ENCODE measurements at regions not wholly inside any gene's neighbourhood (a gene's known extent, or its start where the extent isn't known, plus 50 kb on each side); places are given as distances from the start of the nearest gene placed in this dataset.
"Not testable (repeated sequence)": the region's sequence is repeated elsewhere in the genome, so short reads cannot be mapped to it uniquely, and the experiment has no call there.

DNA sequence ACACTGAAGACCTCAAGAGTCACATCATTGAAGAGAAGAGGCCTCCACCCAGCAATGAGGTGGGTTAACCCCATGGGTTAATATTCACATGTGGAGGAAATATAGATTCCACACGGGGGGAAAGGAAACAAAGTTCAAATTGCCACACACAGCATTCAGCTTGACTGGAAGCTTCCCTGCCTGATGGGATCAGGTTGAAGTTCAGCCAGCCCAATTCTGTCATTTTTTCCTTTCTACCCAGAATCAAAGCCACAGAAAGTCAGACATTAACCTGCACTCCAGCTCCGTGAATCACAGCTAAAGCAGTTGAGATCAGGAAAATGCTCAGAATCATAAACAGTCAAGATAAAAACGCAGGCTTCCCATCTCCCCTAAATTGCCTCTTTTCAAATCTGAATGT, 208.7 kb upstream of the OBI1 start:
- DNase-seq (ENCODE audit: low read depth) = no peak

GRCh38 chr13:78866076-78866475, 207.1 kb upstream of the OBI1 start:
- not testable (repeated sequence) for DNase-seq (ENCODE audit: low read depth)

GRCh38 chr13:78862446-78862845, 203.5 kb upstream of the OBI1 start:
- DNase-seq (ENCODE audit: low read depth) = no peak

DNA sequence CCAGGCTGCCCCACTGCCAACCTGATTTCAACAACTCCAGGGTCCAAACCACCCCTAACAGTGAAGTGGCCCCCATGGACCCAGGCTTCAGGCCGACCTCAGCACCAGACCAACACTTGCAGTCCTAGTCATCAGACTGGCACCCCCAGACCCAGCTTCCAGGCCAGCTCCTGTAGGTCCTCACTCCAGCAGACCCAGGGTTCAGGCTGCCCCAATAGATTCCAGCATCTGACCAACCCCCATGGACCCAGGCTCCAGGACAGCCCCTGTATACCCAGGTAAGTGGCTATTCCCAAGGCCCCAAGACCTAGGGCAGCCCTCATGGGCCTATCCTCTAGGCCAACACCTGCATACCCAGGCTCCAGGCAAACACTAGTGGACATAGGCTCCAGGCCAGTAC, 193.8 kb upstream of the OBI1 start:
- no peak for DNase-seq (ENCODE audit: low read depth)

DNA sequence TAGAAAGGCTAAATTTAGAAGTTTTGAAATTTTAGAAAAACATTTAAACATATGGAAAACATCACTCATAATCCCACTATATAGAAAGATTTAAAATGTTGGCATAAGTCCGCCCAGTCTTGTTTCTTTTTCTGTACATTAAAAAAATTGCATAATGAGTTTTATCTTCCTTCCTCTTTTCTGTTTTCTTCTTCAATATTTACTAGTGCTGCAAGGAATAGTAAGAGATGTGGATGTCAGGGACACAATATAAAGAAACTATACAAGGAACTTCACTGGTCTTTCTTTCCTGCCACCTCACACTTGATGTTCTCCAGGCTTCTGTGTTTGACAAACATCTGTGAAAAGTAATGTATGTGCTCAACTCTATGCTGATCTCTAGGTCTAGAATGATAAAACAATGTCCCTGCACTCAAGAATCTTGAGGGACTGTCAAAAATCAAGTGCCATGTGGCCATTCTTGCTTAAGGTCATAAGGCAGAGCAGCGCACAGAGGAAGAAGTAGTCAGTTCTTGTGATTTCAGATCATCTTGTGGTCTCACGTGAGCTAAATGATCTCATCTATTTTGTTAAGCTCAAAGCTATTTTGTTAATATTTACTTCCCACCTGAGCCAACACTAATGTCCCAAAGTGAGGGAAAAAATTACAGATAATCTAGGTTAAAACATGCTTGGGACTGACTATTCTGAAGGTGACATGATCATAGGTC, 186.9 kb upstream of the OBI1 start:
- DNase-seq (ENCODE audit: low read depth) = no peak

- DNase-seq (ENCODE audit: low read depth) = no peak
Measured at GRCh38 chr13:78844106-78844505, 185.2 kb upstream of the OBI1 start.

GRCh38 chr13:78841358-78841963, 182.5 kb upstream of the OBI1 start:
- no peak for DNase-seq (ENCODE audit: low read depth)

DNA sequence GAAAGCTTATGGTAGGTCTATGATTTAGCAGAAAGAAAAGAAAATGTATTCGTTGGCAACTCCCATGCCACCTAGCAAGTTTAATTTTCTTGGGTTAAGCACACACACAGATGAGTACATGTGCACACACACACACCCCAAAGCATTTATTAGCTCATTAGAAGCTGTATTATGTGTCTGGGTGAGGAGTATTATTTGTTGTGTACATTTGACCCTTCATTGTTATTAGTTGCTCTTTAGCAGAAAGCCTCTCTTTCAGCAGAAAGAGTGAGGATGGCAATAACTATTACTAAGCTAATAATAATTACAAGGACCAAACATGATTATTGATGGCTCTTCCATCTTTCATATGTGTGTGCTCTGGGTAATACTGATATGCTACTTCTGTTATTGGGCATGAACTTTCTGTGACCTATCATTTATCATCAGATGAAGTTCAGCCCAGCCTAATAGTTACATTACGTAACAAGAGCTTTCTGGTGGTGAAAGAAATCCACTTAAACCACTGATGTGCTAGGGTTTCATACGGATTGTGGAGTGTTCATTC, 177.4 kb upstream of the OBI1 start:
- DNase-seq (ENCODE audit: low read depth) = no peak

- DNase-seq (ENCODE audit: low read depth) = no peak
Measured at GRCh38 chr13:78832461-78832860, 173.5 kb upstream of the OBI1 start.

GRCh38 chr13:78830508-78830907, 171.6 kb upstream of the OBI1 start:
- no peak for DNase-seq (ENCODE audit: low read depth)

DNA sequence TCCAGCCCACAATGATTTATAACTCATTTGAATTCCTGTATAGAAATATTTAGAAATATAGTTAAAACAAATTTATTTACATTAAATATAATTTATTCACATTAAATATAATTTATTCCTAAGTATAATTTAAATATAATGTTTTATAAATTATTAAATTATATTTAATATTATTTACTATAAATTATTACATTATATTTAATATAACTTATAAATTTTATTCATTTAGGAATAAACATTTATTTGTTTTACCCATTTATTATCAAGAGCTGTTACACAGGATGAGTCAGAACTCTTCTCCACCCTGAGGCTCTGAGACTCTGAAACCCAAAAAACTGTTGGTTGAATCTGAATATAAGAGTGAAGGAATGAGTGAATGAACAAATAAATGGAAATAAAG, 170.9 kb upstream of the OBI1 start:
- DNase-seq (ENCODE audit: low read depth) = no peak

GRCh38 chr13:78827471-78827870, 168.5 kb upstream of the OBI1 start:
- DNase-seq (ENCODE audit: low read depth) = no peak

GRCh38 chr13:78826936-78827335, 168.0 kb upstream of the OBI1 start:
- DNase-seq (ENCODE audit: low read depth) = no peak

- no peak for DNase-seq (ENCODE audit: low read depth)
Measured at GRCh38 chr13:78826312-78826711, 167.4 kb upstream of the OBI1 start.

DNA sequence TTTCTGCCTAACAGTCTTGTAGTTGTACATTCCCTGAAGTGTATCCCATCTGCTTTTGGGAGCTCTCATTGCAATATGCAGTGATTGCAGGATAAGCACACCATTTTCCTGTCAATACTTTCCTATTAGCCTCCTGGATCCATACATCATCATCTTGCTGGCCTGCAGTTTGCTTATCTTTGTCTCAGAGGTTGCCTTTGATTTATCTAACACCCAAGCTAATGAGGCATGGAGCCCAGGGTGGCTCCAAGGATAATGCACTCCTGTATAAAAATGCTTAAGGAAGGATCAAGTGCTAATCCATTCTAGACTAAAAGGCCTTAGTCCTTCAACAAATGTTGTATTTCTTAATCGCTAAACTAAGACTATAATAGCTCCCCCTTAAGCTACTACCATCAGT, 161.6 kb upstream of the OBI1 start:
- DNase-seq (ENCODE audit: low read depth) = no peak

DNA sequence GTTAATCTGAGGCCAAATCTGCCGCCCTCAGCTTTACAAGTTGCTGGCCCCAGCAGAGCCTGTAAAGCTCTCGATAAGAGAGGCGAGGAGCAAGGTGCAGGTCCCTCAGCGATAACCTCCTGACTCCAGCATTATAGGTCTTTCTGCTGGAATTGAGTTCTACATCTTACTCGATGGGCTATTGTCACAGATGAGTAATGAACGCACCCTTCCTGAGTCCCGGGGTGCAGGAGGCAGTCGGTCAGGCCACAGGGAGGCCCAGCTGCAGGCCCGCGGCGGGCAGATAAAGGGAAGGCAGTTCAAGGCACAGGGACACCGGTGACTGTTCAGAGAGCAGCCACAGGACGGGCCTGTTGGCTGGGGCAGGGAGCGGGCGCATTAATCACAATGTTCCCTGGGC, 157.6 kb upstream of the OBI1 start:
- no peak for DNase-seq (ENCODE audit: low read depth)

DNA sequence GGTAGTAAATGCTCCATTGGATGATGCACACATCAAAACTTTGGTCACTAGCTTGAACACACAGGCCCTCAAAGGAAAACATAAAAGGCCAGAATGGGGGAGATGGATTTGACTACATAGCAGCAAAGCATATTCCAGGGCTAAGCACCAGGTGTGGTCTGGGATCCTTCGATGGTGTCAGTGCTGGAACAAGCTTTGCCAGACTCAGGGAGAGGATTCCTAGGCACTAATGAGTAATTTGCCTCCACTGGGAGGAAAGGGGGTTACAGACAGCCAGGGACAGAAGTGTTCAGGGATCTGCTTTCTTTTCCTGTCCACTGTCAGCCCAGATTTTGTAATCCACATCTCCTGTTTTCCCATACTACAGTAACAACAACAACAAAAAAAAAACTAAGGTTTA, 157.2 kb upstream of the OBI1 start:
- no peak for DNase-seq (ENCODE audit: low read depth)

DNA sequence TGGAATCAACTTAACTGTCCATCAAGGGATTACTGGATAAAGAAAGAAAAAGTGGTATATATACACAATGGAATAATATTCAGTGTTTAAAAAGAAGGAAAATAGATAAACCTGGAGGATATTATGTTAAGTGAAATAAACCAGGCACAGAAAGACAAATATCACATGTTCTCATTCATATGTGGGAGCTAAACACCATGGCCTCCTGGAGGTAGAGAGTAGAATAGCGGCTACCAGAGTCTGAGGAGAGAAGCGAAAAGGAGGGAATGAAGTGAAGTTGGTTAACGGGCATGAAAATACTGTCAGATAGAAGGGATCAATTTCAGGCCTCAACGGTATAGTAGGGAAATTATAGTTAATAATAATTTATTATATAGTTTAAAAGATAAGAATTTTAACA, 147.5 kb upstream of the OBI1 start:
- no peak for DNase-seq (ENCODE audit: low read depth)

GRCh38 chr13:78802912-78803311, 144.0 kb upstream of the OBI1 start:
- DNase-seq (ENCODE audit: low read depth) = no peak

GRCh38 chr13:78787190-78787589, 128.2 kb upstream of the OBI1 start:
- no peak for DNase-seq (ENCODE audit: low read depth)

DNA sequence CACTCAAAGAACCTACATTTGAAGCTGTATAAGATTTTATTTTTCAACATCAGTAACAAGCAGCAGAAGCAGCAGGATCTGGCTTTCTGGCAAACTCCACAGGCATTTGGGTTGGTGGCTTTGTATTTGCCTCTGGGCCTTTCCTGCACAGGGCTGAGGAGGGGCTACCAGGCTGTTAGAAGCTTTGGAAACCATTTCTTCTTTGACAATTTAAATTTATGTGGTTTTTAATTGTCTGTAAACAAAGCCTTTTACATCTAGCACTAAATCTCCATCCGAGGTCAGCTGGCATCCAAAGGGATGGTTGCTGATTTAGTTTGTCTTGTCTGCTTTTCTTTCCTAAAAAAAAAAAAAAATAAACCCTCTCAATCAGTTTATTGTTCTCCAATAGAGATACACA, 127.5 kb upstream of the OBI1 start:
- no peak for DNase-seq (ENCODE audit: low read depth)

DNA sequence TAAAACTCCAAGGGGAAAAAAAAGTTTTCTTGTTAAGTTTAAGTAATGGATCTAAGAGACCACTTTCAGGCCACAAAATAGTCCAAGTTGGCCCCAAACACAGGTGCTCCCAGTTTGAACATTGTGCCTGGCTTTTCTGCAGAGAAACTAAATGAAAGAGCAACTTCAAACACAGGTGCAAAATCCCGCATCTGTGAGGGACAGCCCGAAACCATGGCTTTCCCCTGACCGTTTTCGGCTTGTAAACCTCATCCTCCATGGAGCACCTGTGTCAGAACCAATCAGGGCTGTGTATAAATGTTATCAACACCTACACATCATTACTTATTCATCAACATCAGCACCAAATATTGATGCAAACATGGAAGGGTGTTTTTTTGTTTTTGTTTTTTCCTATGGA, 126.8 kb upstream of the OBI1 start:
- DNase-seq (ENCODE audit: low read depth) = no peak

GRCh38 chr13:78784014-78784750, 125.2 kb upstream of the OBI1 start:
- DNase-seq (ENCODE audit: low read depth) = no peak
